Hippocampal formation (tissue), 2 donors: ENCODE measurements at regions not wholly inside any gene's neighbourhood (a gene's known extent, or its start where the extent isn't known, plus 50 kb on each side); places are given as distances from the start of the nearest gene placed in this dataset.

ENCODE experiments used
- DNase-seq, 2 donors: peaks; one replicate each; lab custom pipeline; 2025; lab: John Stamatoyannopoulos, UW

DNA sequence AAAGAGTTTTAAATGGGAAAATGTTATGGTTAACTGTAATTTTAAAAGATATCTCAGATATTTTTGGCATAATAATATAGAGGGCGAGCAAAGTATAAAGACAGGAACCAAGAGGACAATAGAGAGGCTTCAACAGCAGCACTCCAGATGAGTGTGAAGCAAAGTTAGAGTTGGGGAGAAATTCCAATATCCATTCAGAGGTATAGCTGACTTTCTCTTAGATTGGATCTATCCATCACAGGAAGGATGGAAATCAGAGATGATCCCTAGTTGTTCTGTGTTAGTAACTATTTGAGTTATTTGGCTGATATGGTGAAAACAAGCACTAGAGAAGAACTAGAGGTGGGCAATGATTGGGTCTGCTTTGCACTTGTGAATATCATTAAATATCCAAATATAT, 786.0 kb upstream of the KLHL1 start:
- no peak for DNase-seq

DNA sequence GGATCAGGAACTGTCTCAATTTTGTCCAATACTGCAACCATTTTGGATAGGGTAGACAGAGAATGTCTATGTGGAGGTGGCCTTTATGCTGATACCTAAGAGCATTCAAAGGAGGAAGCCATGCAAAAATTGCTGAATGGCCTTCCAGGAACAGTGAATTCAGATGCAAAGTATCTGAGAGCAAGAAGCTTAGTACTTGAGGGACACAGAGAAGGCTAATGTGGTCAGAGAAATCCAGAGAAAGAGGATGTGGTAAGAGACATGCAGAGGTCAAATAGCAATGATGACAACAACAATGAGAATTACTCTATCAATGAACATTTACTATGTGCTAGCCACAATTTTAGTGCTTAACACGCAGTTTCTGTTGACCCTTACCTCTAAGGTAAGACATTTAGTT, 785.6 kb upstream of the KLHL1 start:
- no peak for DNase-seq

DNA sequence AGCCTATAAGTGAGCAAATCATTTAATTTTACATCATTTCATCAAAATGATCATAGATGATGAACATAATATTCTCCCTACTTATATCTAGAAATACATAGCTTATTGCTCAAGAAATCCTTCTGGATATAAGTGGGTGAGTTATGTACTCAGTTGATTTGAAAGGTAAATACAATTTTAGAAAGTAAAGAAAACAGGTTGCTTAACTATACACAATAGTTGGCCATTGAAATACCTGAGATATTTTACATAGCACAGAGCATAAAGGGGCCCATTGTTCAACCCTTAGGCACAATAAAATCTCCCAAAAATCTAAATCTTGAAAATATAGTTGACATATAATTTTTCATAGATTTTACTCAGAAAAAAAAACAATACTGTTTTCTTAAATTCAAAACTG, 782.0 kb upstream of the KLHL1 start:
- DNase-seq: no peak

DNA sequence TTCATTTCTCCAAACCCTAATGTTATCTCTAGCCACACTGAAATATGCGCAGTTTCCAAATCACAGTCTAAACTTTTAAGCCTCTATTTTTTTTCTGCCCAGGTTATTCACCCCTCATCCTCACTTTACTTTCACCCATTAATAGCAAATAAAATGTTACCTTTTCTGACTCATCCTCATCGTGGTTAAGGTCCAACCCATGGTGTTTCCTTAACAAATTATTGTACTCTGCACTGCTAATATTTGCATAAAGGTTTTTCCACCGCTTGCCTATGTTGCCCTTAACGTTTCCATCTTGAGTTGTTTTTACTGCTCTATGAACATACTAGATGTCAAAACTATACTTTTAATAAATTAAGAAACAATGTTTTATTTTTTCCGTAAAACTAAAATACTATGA, 780.9 kb upstream of the KLHL1 start:
- no peak for DNase-seq

DNA sequence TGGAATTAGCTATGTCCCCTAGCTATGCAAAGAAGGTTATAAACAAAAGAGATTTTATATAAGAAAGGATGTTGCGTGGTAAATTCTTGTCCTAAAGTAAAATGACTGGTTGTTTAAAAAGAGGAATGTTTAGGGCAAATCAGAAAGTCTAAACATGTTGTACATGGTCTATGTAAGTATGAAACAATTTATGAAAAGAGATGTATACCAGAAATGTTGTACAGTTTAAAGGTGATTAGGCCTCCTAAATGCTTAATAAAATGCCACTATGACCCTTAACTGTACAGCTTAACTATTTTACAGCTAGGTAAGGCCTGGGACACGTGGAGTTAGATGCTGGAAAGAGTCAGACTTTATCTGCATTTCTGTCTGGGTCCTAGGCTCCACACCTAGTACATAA, 775.9 kb upstream of the KLHL1 start:
- no peak for DNase-seq

DNA sequence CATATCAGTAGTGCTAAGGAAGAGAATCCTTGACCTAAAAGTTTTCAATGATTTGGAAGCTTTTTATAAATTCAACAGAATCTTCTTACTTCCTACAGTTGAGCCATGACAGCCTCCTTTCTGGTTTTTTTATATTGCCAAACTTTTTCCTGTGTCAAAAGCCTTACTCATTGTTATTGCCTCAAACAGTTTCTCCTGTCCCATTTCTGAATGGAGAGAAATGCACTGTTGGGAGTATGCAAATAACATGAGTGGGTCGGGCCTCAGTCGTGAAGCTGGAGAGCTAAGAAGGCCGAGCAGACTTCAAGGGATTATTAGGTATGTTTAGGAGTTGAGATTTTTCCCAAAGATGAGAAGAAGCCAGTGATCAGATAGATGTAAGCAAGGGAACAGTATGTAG, 766.4 kb upstream of the KLHL1 start:
- no peak for DNase-seq

DNA sequence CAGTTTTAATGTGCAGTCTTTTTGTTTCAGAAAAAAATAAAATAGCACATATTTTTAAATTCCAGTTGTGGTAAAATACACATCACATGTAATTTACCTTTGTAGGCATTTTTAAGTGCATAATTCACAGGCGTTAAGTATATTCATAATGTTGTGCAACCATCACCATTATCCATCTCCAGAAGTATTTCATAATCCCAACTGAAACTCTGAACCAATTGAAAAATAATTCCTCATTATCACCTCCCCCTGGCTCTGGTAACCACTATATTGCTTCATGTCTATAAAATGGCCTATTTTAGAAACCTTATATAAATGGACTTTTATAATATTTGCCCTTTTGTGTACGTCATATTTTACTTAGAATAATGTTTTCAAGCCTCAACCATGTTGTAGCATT, 756.5 kb upstream of the KLHL1 start:
- DNase-seq: no peak

DNA sequence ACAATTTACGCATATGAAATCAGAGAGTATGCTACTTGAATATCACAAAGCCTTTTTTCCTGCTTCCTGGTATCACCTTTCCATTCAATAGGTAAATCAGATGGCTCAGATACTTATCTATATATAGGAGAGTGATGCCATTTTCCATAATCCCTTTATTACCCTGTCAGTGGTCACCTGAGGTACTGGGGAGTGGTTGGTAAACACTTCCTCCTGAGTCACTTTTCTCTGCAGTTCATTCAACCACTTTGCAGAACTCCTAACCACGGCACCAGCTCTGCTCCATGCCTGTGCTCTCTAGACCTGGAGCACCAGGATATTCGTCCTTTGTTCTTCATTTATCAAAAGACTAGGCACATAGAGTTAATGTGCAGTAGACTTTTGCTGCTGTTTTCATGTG, 748.5 kb upstream of the KLHL1 start:
- DNase-seq: no peak

DNA sequence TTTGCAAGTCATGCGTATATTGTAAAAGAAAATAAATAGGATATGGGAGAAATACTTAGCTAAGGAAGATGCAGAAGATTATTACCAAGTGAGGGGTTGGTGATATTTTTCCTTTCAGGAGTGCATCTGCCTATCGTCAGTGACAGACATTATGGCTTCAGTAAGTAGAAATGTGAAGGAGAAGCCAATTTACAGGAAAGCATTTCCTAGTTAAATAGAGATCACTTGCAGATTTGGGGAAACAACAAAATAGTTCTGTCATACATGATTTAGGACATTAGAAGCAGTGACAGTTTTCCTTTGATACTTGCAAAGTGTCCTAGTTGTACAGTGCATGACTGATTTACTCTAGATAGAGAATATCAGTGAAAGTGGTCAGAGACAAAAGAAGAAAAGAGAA, 747.8 kb upstream of the KLHL1 start:
- no peak for DNase-seq

DNA sequence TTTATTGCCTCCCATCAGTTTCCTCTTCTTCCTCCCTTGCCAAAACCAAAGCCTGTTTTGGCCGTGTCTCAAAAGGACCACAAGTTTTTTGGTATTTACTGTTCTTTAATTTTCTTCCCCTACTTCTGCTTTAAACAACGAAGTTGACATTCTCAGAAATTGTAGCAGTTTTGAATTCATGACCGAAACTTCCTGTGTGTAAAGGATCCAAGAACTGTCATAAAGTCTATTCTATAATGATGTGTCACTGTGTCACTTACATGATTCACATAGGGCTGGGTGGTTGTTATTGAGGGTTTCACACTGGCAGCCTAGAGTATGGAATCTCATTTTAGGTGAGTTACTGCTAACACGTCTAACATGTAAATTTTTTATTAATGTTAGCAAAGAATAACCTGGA, 741.0 kb upstream of the KLHL1 start:
- no peak for DNase-seq

DNA sequence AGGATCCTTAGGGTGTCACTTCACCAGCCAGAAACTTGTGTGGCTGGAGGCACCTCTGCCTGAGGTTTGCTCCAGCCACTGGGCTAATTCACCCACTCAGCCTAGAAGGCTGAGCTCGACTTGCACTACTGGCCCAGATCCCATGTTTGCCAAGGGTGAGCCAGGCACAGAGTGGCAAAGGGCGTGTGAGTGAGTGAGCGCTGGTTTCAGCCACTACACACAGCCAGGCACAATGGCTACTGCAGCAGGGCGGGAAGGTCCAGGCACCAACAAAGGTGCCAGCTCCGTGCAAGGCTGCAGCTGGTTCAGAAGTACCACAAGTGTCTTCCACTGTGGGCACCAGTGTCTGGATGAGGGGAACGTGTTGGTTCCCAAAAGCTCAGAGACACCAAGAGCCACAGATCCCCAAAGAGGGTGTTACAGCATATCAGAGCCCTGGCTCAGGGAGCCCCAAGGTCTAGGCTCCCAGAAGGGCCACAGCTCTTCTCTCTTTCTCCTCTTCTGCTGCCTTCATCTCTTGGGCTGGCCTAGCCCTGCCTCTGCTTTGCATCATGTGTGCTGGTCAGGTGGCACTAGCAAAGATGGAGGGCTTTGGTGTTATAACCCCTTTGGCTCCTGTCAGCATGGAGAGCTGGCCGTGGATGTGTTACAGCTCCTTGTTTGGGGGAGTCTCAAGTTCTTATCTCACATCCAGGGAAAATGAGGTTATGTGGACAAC, 736.3 kb upstream of the KLHL1 start:
- DNase-seq: no peak

DNA sequence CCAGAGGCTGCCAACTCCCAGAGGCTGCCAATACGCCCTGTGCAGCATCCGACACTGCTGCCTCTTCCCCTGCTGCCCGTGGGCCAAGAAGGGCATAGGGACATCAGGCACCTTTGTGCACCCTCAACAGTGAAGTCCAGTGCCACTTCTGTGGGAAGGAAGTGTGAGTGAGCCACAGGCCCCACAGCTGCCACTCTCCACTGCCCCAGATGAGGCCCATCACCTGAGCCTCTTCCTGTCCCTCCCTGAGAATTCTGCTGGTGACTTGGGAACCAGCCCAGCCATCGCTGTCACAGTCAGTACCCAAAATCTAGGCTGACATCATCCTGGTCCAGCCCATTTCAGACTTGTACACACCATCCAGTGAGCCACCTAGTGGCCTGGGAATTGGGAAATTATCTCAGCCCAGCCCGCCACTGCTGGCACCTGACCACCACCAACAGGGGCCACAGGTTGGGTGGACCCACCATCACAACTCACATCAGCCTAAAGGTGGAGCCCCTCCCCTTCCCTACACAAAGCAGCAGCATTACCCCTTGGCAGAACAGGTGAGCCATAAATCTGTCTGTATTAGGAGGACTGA, 733.9 kb upstream of the KLHL1 start:
- no peak for DNase-seq

DNA sequence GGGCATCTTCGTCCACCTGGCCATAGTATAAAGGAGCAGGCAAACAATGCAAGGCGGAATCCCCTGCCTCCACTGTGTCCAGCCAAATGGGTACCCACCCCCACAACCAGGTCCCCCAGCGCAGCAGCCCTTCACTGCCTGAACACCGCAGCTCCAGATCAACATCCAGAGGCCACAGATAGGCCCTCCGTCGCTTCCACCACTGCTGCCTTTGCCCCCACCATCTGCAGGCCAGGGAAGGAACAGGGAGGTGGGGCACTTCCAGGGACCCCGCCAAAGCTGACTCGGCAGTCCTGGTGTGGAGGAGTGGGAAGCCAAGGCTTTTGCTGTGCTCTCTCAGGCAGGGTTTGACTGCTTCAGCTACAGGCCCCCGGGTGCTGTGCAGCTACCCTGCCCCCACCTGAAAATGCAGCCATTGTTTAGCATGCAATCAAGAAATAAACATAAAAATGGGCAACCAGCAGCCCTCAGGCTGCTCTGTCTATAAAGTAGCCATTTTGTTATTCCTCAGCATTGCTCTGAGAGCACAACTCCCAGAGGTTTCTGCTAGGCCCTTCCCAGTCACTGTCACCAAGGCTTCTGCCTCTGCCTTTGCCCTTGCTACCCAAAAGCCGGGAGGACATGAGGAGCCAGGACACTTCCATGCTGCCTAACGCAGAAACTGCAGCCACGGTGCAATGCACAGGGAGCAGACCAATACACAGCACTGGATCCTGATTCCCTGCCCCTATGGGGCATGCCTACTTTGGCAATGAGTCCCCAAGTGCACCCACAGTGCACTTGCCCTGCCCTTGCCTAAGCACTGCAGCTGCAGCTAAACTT, 733.2 kb upstream of the KLHL1 start:
- DNase-seq: no peak

DNA sequence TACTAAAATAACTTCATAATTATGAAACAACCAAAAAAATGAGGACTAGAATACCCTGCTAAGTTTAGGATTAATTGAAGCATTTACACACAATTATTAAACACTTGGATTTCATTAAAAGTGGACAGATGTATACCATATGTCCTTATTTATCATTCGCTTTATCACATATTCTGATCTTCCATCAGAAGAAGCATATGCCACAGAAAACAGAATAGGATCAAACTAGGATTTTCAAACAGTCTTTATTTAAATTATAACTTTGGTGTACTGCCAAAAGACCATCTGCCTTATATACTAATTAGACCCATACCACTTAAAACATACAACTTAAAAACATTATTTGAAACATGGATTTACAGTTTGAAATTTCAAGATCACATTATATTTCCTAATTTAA, 727.1 kb upstream of the KLHL1 start:
- no peak for DNase-seq

DNA sequence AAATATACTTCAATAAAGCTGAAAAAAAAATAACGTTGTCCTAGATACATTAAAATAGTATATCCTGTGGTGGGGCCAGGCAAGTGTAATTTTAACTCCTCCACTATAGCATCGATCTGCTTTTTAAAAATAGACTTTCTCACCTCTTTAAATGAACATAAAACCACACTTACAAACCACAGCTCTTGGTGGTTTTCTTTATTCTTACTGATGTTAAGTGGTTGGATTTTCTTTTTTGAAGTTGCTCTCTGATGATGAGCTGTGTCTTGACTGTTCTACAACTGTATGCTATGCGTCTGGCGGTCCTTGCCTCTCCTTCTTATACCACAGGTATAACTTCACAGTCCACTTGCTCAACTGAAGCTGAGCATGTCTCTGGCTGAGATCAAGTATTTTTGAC, 721.5 kb upstream of the KLHL1 start:
- no peak for DNase-seq

DNA sequence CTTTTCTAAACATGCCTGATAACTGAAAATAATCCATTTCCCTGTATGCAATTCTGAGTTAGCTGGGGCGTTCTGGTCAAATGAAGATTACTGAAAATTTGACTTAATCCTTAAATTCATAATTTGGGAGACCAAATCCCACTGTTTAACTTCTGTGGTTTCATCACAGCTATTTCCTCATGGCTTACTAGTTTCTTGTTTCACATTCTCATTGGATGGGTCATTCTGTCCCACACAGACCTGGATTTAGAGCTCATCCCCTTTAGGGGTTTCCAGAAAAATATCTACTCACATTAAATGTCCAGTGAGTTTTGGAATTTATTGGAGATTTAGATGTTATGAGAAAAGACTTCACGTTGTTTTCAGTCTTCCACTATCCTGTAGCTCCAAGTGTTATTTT, 709.3 kb upstream of the KLHL1 start:
- no peak for DNase-seq

DNA sequence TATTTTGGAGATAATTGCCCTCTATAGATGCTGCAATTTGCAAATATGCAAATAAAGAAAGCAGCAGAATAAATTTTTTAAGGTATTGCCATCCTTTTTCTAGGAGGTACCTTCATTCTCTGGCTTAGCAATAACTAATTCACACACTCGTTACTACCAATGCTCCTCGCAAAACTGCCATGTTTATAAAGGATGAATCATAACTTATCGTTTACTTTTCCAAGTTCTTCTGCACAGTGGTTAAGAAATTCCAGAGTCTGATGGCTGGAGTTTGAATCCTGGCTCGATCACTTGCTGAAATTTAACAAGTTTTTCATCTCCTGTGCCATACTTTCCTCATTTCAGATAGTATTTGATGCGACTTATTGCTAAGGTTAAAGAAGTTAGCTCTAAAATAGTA, 708.6 kb upstream of the KLHL1 start:
- DNase-seq: no peak

DNA sequence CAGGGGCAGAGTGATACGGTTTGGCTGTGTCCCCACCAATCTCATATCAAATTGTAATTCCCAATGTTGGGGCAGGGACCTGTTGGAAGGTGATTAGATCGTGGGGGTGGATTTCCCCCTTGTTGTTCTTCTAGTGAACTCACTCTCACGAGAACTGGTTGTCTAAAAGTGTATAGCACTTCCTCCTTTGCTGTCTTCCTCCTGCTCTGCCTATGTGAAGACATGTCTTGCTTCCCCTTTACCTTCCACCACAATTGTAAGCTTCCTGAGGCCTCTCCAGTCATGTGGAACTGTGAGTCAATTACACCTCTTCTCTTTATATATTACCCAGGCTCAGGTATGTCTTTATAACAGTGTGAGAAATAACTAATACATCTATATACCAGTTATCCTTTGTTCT, 706.4 kb upstream of the KLHL1 start:
- DNase-seq: no peak

DNA sequence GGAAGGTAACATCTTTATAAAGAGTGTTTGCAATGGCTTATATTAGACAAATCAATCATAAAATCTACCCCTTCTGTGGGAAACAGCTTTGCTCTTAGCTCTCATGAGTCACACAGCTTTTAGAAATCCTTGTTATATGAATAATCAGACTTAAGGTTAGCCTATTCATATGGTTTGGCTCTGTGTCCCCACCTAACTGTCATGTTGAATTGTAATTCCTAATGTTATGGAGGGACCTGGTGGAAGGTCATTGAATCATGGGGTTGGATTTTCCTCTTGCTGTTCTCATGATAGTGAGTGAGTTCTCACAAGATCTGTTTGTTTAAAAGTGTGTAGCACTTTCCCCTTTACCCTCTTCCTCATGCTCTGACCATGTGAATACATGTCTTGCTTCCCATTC, 704.2 kb upstream of the KLHL1 start:
- DNase-seq: no peak

DNA sequence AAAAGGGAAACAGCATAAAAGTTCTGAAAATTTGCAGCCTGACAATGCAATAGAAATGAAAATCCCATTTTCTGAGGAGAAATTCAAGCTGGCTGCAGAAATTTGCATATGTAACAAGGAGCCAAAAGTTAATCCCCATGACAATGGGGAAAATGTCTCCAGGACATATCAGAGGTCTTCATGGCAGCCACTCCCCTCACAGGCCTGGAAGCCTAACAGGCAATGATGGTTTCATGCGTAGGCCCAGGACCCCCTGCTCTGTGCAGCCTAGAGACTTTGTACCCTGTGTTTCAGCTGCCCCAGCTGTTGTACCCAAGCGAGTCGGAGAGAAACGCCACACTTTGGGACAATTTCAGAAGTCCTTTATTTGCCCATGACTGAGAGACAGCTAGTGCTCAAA, 701.3 kb upstream of the KLHL1 start:
- DNase-seq: no peak

DNA sequence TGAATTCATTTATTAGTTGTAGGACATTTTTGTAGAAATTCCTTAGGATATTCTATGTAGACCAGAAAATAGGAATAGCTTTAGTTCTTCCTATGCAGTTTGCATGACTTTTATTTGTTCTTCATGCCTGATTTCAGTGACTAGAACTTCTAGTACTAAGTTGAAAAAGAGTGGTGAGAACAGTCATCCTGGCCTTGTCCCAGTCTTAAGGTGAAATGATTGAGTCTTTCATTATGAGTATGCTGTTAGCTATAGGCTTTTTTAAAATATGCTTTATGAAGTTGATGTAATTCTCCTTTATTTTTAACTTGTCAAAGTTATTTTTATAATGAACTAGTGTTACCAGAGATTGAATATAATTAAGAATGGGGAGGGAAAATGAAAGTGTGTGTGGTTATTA, 690.1 kb upstream of the KLHL1 start:
- DNase-seq: no peak

DNA sequence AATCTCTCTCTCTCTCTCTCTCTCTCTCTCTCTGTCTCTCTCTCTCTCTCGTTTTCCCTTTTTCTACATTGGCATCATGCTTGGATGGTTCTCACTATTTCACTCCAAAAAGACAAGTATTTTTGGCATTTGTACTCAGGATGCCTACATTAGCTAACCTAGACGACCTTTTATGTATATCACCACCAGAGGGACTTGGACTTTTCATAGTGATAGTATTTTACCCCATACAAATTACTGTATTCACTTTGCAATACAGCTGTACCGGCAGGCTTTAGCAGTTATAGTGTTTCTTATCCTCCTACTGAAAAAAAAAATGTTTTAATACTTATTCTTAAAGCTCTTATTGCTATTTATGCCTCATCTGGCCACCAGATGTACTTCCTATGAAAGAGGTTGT, 687.2 kb upstream of the KLHL1 start:
- no peak for DNase-seq

DNA sequence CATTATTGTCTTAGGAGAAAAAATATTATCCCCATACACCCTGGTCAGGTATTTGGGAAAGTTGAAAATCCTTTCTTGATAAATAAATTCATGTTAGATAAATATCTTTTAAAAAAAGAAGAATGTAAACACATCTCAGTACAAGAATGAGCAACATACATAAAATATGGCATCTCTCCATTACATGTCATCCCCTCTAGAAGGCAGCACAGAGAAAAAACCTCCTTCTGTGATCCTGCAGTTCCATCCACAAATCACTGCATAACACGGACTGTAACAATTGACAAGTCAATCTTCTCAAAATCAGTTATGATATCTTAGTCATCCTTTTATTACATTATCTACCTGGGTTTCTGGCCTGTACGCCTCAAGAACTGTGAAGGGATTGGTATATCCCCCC, 683.9 kb upstream of the KLHL1 start:
- no peak for DNase-seq
